Pulmonary artery endothelial cell (primary cell): ENCODE measurements at regions not wholly inside any gene's neighbourhood (a gene's known extent, or its start where the extent isn't known, plus 50 kb on each side); places are given as distances from the start of the nearest gene placed in this dataset.

Source experiments
- DNase-seq: peaks from one replicate; pipeline ENCODE4 v3.0.0-alpha.2; 2011; ENCODE audit warnings: low read depth, low spot score

DNA sequence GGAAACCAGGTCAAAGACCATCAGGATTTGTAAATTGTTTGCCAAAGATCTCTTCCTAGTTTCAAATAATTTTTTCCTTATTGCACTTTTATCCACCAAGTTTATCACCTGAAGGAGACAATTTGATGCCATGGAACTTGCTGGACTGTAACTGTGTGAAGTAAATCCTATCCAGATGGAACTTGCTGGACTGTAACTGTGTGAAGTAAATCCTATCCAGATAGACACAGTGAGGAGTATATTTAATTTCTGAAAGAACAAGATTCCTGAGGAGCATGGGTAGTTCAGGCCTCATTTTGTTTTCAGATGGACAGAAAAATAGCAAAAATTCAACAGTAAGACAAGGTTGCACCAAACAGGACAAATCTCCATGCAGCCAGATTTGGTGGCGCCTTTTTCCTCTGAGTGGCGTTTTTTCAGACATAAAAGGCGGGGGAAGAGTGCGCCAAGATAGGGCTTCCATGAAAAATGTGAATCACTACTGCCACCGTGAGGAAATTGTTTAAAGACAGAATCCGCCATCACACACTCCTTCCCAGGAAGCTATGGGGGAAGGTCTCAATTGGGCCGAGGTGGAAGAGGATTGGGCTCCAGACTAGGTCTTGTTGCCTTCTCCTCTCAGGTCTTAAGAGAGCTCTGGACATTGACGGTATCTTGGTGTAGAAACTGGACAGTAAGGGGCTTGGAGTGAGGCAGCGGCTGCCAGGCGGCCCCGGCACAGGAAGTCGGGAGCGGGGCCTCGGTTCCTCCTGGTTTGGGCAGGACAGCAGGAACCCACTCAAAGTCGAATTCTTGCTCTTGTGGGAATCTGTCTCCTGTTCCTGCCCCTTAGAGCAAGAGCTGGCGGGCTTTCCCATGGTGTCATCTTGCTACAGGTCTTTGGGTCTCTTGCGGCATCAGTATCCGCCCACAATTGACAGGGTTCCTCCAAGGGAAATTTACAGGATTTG lies 234.7 kb downstream of the OR13H1 start:
- peak; percentile 40 for DNase-seq

DNA sequence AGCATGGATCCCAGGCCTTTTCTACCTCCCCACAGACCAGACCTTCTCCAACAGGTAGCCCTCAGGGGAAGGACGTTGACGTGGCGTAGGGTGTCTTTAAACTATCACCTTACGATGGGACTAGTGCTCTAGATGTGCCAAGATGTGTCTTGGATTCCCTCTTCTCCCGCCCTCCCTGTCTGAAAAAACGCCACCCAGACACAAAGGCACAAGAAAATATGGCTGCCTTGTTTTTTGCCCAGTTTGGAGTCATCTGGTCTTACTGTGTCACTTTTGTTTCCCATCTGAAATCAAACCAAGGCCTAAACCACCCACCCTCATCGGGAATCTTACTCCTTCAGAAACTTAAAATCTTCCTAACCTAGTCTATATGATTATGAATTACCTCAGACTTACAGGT lies 235.4 kb downstream of the OR13H1 start:
- no peak for DNase-seq

DNA sequence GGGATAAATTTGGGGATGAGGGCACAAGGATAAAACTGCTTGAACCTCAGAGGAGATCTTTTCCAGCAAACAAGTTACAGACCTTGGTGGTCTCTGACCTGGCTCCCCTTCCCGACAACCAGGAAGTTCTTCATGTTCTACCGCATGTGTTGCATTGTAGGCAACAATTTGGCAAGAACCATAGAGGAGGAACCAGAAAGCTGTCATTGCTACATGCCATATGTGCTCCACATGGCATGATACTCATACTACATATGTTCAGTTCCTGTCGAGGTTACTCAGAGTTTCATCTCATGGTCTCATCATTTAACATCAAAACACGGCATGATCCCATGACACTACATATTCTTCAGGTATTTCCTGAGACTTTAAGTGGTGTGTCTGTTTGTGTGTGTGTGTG lies 235.9 kb downstream of the OR13H1 start:
- DNase-seq = no peak

DNA sequence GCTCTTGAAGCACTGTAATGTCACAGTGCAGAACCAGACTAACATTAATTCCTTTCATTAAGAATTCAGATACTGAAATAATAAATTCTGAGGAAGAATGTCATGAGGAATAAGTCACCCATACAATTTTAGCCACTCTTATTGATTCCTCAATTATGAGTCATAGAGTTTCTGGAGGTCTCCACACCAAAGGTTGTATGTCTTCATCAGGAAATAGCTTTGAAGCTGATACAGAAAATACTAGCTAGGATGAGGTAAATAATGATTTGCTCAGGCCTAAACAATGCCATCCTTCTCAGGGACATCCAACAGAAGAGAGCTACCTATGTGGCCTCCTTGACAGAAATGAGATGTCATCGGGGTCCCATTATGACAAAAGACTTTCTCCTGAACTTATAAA lies 238.8 kb downstream of the OR13H1 start:
- DNase-seq = no peak

DNA sequence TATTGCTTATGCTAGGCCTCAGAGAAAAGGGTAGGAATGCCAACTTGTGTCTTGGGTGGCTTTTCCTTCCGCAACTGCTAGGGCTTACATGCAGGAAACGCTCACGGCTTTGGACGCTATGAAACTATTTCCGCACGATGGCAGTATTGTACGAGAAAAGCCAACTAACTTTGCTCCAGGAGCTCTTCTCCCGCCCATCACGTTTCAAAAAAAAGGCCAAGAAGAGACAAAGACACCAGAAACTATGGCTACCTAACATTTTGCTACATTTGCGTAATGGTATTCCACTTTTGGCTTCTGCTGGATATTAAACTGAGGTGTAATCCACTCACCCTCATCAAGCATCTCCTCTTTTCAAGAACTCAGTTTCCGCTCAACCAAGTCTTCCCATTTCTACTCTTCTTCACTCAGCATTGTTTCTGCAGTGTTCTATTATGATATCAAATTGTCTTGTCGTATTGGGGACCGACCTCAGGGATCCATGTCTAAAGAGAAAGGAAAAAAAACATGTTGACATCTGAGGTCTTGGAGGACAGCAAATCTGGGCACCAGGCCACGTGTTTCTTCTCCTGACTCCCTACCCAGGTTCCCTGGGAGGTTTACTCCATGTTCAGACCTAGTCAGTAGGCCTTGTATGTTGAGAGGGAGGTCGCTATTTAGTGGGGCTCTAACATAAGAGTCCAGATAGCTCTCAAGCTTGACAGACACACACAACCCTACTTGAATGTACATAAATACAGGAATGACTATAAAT lies 239.4 kb upstream of the STK26 start:
- DNase-seq = peak; percentile 61

DNA sequence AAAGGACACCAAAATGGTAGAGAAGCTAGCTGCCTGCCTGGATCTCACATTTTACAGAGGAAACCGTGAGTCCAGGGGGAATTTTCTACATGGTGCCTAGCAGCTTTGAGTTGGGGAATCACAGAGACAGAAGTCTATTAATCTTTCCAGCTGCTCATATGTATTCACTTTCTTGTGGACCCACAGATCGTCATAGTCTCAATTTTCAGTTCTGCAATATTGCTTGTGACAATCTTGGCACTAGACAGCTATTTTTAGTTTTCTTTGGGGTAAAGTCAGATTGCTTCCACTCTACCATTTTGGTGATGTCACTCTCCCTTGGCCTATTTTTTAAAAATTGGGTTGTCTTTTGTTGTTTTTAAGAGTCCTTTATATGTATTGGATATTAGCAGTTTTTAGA lies 233.4 kb upstream of the STK26 start:
- no peak for DNase-seq

DNA sequence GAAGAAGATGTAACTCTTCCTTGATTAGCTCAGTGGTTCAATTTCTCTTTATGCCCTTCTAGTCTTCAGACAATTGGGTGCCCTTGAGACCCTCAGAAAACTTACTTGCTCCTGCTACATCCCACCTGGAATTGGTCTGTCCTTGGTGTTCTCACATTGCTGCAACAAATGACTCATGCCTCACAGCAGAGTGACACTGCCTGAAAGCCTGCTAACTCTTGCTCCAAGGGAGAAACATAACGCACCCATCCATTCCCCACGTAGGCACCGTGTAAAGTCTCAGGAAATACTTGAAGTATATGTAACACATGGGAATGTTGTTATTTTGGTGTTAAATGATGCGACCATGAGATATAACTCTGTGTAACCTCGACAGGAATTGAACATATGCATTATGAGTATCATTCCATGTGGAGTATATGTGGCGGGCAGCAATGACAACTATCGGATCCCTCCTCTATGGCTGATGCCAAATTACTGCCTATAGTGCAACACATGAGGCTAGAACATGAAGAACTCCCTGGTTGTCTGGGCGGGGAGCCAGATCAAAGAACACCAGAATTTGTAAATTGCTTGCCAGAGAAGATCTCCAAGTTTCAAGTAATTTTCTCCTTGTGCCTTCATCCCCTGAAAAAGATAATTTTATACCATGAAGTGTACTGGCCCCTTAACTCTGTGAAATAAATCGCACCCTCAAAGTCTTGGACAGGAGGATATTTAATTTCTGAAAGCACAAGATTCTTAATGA lies 231.3 kb upstream of the STK26 start:
- DNase-seq = no peak

DNA sequence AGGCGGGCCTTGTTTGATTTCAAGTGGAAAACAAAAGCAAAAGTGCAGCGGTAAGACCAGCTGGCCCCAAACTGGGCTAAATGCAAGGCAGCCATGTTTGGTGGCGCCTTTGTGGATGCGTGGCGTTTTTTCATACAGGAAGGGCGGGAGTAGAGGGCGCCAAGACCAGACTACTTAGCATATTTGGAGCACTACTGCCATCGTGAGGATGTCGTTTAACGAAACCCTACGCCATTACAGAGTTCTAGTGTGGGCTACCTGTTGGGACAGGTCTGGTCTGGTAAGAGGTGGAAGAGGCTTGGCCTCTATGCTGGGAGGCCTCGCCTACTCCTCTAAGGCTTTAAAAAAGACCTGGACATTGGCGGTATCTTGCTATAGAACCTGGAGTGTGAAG lies 230.7 kb upstream of the STK26 start:
- peak; percentile 81 for DNase-seq

DNA sequence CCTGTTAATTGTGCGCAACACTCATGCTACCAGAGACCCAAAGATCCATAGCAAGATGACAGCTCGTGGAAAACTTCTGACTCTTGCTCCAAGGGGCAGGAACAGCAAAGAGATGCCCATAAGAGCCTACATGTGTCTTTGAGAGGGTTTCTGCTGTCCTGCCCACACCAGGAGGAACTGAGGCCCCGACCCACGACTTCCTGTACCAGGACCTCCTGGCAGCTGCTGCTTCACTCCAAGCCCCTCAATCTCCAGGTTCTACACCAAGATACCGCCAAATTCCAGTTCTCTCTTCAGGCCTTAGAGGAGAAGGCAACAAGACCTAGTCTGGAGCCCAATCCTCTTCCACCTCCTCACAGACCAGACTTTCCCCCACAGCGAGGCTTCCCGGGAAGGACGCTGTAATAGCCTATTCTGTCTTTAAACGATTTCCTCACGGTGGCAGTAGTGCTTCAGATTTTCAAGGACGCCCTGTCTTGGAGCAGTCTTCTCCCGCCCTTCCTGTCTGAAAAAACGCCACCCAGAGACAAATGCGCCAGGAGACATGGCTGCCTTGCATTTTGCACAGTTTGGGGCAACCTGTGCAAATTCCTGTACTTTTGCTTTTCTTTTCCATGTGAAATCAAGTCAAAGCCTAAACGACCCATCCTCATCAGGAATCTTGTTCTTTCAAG lies 230.2 kb upstream of the STK26 start:
- DNase-seq = peak; percentile 78

DNA sequence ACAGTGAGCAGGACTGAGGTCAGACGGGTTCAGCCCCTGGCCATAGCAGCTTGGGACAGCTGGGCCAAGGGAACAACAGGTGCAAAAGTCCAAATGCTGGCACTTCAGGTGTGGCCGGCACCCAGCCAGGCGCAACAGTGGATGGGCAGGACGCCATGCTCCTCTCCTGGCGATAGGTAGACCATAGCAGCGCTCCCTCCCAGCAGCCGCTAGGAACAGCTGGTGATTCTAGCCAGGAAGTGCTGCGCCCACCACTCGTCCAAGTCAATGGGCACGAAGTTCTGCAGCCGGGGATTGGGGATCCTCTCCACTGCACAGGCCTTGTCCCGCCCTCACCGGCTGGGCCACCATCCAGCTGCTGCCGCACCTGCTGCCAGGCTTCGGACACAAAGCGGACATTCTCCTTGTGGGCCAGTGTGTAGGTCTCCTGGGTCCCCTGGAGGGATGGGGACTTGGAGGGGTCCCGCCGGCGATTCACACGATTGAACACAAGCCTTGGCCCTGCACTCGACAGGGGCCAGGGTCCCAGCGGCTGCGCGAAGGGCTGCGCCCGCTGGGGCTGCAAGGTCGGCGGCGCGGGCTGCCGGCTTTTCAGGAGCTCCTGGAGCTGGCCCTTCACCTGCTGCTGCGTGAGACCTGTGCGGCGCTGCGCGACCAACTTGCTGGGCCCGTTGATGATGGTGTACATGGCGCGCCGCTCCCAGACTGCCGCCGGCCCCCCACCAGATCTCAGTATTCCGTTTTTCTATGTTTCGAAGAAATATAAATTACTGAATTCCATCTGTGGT lies 227.5 kb upstream of the STK26 start:
- DNase-seq = no peak

DNA sequence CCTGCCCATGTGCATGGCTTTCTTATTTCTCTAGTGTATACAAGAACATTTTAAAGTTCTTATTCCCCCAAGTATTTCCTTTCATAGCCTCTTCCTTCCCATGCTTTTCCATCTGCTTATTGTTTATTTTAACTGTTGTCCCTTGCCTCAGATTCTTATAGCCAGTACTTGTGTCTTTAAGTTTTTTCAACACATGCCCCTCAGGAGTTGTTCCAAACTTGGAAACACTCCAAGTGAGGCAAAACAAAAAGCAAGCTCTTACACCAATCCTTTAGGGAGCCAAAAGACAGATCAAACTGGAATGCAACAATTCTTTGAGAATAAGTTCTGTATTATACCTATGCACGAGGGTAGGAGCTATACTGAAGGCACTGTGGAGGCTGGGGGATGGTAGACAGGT lies 222.0 kb upstream of the STK26 start:
- DNase-seq = no peak

DNA sequence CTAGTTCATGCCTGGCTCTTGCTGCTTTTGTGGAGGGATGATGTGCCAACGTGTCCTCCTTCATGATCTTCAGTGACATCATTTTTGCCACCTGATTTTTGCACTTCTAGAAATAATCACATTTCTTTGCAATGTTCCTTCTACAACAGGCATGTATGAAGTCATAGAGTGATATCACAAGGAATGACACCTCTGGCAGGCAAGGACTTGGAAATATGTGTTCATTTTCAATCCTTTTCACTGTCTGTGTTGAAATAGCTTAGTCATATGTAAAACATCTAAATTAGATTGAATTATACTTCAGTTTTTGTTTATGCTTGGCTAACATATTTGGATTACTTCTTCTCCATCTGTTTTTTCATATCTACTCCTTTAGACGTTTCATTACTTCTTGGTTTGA lies 221.2 kb upstream of the STK26 start:
- no peak for DNase-seq

DNA sequence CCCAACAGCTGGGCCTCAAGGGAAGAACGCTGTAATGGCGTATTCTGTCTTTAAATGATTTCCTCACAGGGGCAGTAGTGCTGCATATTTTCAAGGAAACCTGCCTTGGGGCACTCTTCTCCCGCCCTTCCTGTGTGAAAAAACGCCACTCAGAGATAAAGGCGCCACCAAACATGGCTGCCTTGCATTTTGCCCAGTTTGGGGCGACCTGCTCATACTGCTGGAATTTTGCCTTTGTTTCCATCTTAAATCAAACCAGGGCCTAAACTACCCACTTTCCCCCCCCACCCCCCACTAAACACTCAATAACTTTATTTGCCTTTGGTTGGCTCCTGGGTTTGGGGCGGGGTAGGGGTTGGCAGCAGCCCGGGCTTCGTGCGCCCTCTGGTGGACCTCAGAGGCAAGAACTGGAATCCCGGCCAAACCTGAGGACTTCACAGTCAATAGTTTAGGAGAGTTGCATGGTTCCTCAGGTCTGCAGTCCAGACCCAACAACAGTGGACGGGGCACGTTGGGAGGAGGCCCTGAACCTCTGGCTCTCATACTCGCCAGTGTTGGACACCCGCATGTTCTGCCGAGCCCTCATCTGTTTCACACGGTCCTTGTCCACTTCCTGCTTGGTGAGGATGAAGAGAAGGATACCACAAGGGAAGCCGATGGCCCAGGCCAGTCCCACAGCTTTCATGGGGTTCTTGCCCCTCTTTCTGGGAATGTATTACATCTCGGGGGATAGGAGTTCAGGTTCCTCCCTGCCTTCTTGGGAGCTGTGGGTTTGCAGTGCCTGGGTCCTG lies 220.1 kb upstream of the STK26 start:
- DNase-seq = peak; percentile 30

DNA sequence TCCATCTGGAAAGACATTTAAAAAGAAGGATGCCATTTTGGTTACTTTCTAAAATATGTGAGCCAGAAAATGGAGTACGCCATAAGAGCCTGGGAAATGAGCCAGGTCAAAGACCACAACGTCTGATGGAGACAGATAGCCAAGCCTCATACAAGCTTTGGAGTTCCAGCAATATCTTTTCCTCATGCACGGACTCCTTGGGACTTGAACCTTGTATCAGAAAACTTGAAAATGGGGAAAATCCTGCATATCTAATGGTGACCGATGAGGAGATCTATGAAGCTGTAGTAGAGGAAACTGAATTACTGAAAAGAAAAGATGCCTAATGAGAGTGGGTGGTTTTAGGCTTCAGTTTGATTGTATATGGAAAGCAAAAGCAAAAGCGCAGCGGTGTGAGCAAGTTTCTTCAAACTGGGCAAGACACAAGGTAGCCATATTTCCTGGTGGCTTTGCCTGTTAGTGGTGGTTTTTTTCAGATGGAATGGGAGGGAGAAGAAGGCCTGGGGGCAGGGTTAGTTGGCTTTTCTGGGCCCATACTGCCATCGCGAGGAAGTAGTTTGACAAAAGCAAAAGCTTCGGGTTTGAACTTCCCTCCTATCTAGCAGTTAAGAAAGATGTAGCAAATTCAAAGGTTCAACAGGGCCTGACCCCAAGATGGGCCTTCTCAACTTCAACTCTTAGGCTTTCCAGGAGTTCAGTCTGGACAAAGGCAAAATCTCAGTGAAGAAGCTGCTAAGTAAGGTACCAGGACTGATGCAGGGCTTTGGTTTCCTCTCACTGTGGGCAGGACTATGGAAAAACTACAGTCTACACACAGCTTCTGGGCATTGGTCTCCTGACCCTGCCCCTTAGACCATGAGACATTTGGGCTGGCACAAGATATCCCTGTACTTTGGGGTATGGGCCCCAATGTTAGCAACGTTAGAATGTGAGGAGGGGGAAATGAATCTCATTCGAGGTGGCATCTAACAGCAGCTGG lies 210.0 kb upstream of the STK26 start:
- DNase-seq = peak; percentile 68

DNA sequence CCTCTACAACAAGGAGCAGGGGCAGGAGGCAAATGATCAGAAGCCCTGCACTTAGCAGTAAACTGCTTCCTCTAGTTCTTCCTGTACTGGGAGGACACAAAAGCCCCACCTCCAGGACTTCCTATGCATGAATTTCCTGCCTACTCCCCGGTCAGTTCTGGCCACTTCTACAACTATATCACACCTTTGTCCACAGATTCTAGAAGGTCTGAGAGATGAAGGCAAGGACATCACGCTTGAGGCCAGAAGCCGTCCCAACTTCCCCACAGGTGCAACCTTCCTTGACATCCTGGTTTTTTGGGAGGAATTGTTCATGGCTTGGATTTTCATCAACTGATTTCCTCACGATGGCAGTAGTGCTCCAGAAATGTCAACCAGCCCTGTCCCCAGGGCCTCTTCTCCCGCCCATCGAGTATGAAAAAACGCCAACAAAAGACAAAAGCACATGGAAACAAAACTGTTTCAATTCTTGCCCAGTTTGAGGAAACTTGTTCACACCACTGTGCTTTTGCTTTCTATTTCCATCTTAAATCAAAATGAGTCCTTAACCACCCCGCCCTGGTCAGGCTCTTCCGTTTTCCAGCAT lies 206.5 kb upstream of the STK26 start:
- no peak for DNase-seq

DNA sequence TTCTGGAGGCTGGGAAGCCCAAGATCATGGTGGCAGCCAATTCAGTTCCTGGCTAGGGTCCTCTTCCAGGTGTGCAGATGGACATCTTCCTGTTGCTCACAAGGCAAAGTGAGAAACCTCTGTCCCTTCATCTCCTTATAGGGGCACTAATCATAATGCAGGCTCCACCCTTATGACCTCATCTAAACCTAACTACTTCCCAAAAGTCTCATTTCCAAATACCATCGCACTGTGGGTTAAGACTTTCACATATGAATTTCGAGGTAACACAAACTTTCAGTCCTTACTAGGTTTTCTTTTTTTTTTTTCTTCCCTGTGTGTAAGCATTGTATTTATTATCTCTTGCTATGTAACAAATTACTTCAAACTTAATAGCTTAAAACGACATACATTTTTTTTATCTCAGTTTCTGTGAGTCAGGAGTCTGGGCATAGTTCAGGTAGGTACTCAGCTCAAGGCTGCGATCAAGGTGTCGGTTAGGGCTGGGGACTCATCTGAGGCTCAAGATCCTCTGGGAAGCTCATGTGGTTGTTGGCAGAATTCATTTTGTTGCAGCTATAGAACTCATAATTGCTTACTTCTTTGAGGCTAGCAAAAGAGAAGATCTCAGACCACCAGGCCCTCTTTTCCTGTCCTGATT lies 204.7 kb upstream of the STK26 start:
- no peak for DNase-seq

DNA sequence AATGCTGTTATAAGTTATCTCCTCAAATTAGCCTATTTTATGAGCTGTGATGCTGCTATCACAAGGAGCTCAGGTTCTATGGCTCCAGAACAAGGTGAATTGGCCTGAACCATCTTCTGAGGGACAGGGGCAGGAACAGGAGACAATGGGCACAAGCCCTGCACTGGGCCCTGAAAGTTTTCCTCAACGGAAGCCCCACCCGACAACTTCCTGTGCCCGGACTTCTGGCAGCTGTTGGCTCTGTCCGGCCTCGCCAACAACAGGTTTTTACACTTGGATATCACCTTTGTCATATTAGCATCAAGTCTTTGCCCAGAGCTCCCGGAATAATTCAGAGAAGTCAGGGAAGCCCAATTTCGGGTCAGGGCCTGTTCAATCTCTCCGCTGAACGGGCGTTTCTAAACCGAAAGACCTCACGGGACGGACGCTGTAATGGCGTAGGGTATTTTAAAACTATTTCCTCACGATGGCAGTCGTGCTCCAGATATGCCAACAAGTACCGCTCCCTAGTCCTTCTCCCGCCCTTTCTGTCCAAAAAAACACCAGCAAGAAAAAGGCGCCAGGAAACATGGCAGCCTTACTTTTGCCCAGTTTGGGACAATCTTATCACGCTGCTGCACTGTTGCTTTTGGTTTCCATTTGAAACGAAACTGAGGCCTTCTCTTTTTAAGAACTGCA lies 201.0 kb upstream of the STK26 start:
- peak; percentile 45 for DNase-seq
